HL-60 (cell line): ENCODE measurements at regions not wholly inside any gene's neighbourhood (a gene's known extent, or its start where the extent isn't known, plus 50 kb on each side); places are given as distances from the start of the nearest gene placed in this dataset.

Source experiments
- DNase-seq, 2 experiments: peaks; one replicate each; pipeline ENCODE4 v3.0.0-alpha.2; 2010 to 2020; ENCODE audit warnings: low read depth in 1 of 2, low spot score in 1 of 2
- H3K27ac ChIP-seq: fragments of 250-450 bp; sonication (Bioruptor Pico); replicated peaks from 2 replicates; pipeline ENCODE4 v1.5.1; 2020; ENCODE audit warnings: mild to moderate bottlenecking, moderate library complexity
- H3K27me3 ChIP-seq: fragments of 250-450 bp; sonication (Bioruptor Pico); 2 replicates; pipeline ENCODE4 v1.5.1; 2021; ENCODE audit warnings: mild to moderate bottlenecking, moderate library complexity; ENCODE audit not compliant: insufficient read depth, poor library complexity, severe bottlenecking
- H3K4me3 ChIP-seq: replicated peaks from 2 replicates; pipeline ENCODE4 v1.5.1; 2011; ENCODE audit warnings: mild to moderate bottlenecking, control low read depth, low read length; ENCODE audit not compliant: insufficient read depth
- GABPA ChIP-seq: IDR thresholded peaks from 2 replicates; pipeline ENCODE4 v1.6.1; 2012; ENCODE audit warnings: low read depth
- POLR2AphosphoS5 ChIP-seq: IDR thresholded peaks from 2 replicates; pipeline ENCODE4 v1.6.1; 2012; ENCODE audit warnings: low read depth
- REST ChIP-seq: IDR thresholded peaks from 2 replicates; pipeline ENCODE4 v1.6.1; 2012; ENCODE audit warnings: low read depth; ENCODE audit not compliant: insufficient replicate concordance
- SPI1 ChIP-seq: IDR thresholded peaks from 2 replicates; pipeline ENCODE4 v1.6.1; 2012; ENCODE audit warnings: low read depth, mild to moderate bottlenecking, borderline replicate concordance
- TF ChIP-seq, protein P1 (sequence below): IDR thresholded peaks from one replicate; pipeline ENCODE4 v1.5.1; 2011; ENCODE audit warnings: low read length, control low read depth, inconsistent platforms; ENCODE audit not compliant: insufficient read depth

DNA sequence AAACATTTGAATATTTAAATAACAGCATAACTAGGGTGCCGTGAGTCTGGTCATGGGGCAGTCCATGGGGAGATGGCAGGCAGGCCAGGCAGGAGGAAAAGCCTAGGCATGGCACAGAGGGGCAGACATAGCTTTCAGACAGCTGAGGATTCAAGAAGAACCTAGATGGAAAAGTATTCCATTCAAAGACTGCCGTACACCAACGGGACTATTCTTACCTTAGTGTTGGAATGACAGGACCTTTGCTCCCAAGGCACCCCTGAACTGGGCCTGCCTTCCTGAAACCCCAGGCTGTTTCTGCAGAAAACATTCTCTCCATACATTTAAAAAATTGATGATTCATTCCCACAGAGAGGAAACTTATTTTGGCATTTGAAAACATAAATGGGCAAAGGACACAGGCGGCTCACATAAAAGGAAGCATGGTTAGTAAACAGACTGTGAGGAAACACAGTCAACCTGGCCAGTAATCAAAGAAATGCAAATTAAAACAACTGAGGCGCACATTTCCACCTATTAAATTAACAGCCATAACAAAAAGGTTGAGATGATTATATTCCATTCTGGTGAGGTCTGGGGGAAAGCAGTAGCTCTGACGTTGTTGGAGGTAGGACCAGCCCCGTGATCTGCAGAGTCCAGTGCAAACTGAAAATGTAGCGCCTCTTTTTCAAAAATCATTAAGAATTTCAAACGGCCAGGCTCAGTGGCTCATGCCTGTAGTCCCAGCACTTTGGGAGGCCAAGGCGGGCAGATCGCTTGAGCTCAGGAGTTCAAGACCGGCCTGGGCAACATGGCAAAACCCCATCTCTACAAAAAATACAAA is 71.3 kb upstream of the SMAD3 start:
- Histone ChIP-seq H3K27me3 (no peaks in the 10 kb centered on the region), H3K27ac (no peak overlapping the region), H3K4me3 (no peak overlapping the region)
- DNase-seq = no peak
- TF ChIP-seq, protein P1, sequence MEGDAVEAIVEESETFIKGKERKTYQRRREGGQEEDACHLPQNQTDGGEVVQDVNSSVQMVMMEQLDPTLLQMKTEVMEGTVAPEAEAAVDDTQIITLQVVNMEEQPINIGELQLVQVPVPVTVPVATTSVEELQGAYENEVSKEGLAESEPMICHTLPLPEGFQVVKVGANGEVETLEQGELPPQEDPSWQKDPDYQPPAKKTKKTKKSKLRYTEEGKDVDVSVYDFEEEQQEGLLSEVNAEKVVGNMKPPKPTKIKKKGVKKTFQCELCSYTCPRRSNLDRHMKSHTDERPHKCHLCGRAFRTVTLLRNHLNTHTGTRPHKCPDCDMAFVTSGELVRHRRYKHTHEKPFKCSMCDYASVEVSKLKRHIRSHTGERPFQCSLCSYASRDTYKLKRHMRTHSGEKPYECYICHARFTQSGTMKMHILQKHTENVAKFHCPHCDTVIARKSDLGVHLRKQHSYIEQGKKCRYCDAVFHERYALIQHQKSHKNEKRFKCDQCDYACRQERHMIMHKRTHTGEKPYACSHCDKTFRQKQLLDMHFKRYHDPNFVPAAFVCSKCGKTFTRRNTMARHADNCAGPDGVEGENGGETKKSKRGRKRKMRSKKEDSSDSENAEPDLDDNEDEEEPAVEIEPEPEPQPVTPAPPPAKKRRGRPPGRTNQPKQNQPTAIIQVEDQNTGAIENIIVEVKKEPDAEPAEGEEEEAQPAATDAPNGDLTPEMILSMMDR = no peak
- TF ChIP-seq POLR2AphosphoS5 (no peak), REST (no peak), GABPA (no peak), SPI1 (no peak)

DNA sequence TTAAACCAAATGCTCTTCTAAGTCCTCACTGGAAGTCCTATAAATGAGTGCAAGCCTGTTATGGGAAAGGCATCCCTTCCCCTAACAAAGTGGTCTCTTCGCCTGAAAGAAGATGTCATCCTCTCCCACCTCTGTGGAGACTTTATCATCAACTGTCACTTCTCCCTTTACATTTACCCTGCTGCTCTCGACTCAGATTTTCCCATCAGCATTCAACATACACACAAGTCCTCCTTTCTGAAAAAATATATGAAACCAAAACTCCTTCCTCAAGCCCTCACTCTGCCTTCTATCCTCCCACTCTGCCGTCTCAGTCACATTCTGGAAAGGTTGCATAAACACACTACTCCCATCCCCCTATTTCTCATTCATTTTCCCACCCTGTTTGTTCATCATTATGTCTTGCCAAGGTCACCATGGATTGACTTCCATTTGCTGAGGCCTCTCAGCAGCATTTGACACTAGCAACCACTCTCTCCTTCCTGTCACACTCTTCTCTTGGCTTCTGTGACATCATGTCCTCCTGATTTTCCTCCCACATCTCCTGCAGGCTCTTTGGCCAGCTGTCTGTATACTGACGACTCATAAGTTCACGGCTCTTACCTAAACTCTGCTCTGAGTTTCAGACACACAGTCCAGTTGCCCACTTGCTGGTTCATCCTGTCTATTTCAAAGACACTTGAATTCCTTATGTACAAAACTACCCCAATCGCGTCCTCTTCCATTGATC is 70.3 kb upstream of the SMAD3 start:
- no peak for DNase-seq

More for the DNA sequence above, 70.3 kb upstream of the SMAD3 start:
- TF ChIP-seq REST = no peak
- TF ChIP-seq, protein P1 = no peak
- no peak overlapping the region for H3K27ac ChIP-seq
- no peaks in the 10 kb centered on the region for H3K27me3 ChIP-seq
- no peak overlapping the region for H3K4me3 ChIP-seq
